Stimulated activated CD4-positive, alpha-beta T cell treated with anti-CD3 and anti-CD28 coated beads, Interleukin-15, amount 100 ng/mL, for 24 hours (primary cell): ENCODE measurements at regions not wholly inside any gene's neighbourhood (a gene's known extent, or its start where the extent isn't known, plus 50 kb on each side); places are given as distances from the start of the nearest gene placed in this dataset.

ENCODE experiments used
- DNase-seq: peaks from one replicate; pipeline ENCODE4 v3.0.0-alpha.2; 2020

DNA sequence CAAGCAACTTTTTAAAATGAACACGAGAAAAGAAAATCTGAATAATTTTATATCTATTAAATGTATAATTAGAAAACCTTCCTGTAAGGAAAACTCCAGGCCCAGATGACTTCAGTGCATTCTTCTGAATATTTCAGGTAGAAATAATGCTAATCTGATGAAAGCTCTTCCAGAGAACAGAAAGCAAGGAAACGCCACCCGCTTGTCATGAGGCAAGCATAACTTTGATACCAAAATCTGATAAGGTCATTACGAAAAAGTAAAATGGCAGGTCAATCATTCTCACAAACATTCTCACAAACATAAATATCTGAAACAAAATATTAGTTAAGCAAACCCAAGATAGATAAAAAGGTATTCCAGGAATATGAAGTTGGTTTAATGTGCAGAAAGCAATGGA lies 60.6 kb upstream of the PCSK6 start:
- no peak for DNase-seq

DNA sequence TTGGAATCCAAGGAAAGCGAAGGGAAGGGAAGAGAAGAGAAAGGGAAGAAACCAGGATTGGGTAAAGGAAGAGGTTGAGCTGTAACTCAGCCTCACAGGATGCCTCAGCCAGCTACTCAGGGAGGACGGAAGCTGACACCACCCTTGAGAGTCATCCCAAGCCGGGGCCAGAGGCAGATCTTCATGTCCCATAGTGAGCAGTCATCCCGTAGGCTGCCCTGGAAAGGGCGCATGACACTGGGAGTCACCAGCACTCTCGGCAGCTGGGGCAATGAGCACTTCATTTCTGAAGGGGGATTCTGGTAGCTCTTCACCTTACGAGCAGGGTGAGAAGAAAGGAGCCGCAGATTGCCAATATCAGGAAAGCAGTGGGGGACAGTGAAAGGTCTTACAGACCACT lies 60.1 kb upstream of the PCSK6 start:
- no peak for DNase-seq

DNA sequence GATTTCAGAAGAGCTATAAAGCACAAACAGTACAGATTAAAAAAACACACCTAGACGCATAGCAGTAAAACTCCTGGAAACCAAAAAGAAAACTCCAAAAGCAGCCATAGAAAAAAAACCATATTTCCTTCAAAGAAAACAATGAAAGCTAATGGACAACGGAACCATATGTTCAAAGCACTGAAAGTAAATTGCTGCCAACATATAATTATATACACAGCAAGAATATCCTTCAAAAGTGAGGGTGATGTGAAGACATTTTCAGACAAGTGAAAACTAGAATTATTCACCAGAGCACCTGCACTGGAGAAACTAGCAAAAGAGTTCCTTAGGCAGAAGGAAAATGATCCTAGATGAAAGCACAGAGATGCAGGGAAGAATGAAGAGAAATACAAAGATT lies 58.2 kb upstream of the PCSK6 start:
- DNase-seq = no peak

DNA sequence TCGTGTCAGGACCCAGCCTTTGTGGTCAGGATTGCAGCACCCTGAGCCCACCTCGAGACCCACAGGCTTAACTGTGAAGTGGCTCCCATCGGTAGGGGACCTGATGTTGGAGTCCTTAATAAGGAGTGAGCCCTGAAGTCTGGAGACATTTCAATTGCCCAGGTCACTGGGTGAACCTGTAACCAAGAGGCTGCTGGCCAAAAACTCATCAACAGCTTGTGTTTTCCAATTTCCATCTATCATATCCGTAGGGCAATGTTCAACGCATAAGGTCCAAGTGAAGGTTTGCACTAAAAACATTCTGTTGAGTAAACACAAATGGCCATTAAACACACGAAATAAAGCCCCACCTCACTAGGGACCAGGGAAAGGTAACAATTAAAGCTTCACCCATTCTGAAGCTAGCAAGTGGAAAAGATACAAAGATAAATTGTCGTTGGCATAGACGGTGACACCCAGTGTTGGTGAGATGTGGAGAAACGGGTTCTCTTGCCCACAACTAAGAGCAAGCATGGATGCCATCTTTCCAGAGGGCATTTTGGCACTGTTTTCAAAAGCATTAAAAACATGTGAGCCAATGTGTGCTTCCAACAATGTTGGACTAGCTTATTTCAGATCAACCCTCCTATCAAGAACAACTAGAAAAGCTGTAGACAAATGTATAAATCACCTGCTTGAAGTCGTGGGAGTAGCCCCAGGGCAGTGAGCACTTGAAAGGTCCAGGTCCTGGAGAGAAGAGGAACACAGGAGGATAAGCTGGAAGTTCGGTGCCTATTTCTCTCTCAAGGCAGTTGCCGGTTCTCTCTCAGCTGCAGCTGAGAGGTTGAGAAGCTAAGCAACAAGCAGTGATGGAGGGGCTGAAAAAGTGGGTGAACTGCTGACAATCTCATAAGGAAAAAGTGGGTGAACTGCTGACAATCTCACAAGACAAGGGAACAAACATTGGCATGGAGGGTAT lies 56.3 kb upstream of the PCSK6 start:
- no peak for DNase-seq

DNA sequence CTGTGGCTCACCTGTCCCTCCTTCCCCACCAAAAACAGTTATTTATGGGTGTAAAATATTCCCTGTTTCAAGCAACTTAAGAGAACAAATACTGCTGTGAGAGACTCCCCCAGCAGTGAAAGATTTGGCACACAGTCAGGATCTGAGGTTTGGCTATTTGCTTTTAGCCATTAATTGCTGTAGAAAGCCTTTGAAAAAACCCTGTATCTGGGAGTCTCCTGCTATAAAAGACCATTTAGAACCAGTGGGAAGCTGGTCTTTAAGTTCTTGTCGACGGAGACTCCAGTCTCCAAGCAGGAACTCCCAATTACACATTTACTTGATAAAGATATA lies 55.1 kb upstream of the PCSK6 start:
- DNase-seq = no peak

DNA sequence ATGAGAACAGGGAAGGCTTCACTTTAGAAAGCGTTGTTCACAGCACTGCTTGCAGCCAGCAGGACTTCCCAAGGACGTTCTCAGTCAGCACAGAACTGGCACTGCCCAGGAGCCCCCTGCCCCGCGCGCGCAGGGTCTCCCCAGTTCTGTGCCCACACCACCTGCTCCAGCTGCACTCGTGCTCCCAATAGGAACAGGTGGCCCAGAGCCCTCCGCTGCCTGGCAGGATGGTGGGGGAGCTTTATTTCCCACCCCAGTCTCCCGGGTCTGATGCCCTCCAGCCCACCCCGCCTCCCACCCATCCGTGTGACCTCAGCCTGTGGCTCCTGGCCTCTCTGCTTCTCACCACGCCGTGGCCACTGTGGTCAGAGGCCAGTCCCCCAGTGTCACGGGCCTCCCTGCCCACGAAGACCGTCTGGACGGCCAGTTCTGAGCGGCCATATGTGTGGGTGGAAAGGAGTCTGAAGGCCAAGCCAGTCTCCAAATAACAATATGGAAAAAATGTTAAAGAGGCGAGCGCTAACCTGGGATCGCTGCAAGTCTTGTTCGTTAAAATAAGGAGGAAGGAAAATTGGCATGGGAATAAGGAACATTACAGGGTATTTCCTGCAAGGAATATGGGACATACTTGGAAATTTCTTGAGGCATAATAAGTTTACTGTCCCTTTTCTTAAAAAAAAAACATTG lies 54.6 kb upstream of the PCSK6 start:
- DNase-seq = no peak

DNA sequence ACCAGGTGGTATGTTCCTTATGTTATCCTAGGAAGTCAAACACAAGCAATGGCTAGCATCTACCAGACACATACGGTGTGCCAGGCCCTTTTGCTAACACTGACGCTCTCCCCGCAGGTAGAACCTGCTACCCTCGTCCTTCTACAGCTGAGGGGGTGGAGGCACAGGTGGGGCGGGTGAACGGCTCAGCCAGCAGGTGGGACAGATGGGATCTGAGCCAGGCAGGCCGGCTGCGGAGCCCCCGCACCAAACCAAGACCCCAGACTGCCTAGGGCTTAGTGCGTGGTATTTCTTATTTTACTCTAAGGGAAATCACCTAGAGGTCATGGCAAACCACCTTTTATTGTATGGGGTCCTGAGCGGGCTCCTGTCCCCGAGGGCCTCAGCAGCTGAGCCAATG lies 53.9 kb upstream of the PCSK6 start:
- DNase-seq = no peak

DNA sequence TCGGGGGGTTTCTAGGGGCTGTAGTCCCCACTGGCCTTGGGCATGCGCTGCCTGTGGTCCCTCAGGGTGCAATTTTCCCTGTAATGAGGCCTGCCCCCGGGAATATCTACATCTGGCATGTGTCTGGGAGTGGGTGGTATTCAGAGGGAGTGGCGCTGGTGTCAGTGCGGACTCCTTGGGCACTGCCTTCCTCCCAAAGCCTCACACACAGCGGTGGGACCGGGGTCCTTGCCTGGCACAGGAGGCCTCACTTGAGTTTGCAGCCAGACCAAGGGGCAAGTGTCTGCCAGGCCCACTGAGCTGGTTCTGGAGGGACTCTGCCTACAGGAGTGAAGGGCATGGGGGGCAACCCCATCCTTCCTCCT lies 53.5 kb upstream of the PCSK6 start:
- no peak for DNase-seq

DNA sequence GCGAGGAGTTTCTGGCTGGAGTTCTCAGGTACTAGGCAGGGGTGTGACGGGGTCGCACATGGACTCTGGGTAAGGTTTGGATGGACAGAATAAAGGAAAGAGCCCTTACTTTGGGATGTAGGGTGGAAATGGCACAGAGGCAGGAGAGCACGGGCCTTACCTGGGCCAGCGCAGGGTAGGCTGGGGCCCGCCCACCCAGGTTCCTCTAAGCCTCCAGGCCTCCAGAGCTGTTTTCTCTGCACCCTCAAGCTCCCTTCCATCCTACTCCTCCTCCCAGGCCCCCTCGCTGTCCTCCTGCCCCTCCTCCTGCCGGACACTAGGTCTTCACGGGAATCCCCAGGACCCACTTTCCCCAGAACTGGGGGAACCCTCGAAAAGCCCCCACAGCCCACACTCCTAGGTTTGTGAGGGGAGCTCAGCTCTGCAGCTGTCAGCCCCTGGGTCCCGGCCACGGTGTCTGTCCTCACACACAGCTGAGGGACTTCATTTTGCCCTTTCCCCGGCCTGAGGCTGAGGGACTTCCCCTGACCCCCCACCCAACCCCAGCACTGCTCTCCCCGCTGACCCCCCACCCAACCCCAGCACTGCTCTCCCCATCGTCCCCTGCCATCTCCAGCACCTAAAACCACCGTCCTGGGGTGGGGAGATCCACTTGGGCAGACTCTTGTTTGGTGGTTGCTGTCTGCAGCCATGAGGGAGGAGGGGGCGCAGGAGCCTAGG lies 53.0 kb upstream of the PCSK6 start:
- DNase-seq = no peak

DNA sequence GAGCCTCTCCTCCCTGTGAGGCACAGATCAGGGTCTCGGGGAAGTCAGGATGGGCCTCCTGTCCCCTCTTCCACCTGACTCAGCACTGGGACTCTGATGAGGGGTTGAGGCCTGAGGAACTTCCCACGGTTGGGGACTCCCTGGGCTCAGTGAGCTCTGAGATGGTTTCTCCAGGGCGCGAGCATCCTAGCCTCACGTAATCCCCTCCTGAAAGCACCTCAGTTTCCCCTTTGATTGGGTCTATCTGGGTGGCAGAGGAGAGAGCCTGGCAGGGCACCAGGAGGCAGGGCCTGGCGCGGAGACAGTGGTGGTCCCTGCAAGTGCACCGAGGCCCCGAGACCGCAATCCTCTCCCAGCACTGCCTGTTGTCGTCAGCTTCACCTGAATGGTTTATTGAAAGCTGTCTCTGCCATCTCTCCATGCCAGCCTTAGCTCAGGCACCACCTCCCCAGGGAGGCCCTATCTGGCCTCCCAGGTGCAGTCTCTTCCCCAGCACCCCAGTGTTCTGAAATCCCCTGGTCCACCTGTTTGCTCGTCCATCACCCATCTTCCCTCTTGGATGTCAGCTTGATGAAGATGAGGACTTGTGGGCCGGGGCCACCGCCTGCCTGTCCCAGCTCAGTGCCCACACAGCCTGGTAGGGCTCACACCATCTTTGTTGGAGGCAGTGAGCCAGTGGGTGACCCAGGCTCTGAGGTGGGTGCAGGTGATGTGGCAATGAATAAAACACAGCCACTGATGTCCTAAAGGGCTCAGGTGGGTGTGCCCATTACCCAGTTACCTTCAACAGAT lies 52.2 kb upstream of the PCSK6 start:
- DNase-seq = no peak

DNA sequence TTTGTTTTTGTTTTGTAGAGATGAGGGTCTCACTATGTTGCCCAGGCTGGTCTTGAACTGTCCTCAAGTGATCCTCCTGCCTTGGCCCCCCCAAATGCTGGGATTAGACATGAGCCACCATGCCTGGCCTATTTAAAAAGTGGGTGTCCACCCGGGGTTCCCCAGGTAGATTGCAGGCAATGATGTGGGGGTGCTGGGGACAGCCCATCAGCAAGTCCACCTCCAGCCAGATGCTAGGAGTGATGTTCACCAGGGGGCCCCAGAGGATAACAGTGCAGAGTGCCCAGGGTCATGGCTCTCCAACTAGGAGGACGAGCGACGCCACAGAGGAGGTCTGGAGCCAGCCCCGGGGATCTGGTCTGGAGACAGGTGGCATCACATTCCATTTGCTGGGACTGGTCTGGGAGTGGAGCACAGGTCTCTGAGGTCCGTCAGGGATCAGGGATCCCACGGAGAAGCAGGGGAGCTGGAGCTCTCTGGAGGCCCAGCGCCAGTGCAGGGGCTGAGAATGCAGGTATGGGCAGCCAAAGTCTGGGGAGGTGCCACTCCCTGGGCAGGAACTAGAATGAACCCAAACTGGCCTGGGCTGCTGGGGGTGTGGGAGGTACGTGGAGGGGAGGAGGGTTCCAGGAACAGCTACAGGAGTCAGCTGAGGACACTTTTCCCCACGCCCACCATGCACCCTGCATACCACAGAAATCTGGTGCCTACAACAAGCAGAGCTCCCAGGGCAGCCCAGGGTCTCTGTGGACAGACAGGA lies 51.2 kb upstream of the PCSK6 start:
- no peak for DNase-seq

DNA sequence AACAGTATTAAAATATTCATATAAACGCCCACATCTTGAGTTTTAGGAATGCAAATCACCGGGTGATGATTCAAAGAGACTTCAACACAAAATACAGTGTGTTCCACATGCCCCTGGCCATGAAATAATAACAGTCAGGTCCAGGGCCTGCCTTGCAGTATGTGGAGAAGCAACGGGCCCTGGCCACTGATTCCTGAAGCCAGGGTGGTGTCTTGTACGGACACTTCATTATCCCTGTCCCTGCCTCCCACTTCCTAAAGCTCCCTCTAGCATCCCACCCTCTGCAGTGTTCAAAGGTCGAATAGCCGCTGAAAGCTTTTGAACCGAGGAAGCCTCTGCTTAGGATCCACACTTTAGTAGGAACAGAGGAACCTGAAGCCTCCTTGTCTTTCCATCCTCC lies 50.4 kb upstream of the PCSK6 start:
- no peak for DNase-seq

DNA sequence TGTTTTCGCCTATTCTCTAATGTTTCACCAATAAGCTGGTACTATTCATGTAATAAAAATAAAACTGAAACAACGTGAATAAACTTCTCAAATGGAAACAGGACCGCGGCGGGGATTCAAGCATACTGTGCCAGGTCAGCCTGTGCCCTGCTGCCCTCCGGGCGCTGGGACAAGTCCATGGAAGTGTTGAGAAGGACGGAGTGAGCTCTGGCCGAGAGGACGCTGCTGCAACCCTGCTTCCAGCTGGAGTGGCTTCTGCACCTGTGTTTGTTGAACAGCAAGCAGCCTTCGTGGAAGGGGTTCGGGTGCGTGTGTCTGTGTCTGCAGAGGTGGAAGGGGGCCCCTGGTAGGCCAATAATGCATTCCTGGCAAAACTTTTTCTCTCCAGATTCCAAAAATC lies 50.0 kb upstream of the PCSK6 start:
- DNase-seq = no peak
